PC-9 (cell line): ENCODE measurements at regions not wholly inside any gene's neighbourhood (a gene's known extent, or its start where the extent isn't known, plus 50 kb on each side); places are given as distances from the start of the nearest gene placed in this dataset.
"Not testable (repeated sequence)": the region's sequence is repeated elsewhere in the genome, so short reads cannot be mapped to it uniquely, and the experiment has no call there.

Source experiments
- EZH2 ChIP-seq: fragments of 200-600 bp; sonication (generic); IDR thresholded peaks from 2 replicates; pipeline ENCODE4 v1.8.0; 2017; ENCODE audit warnings: antibody characterized with exemption, low read depth
- TF ChIP-seq, protein P1 (sequence below): fragments of 200-600 bp; sonication (generic); conservative IDR thresholded peaks from 2 replicates; pipeline ENCODE4 v1.6.1; 2017; ENCODE audit warnings: mixed run types, antibody characterized with exemption, mild to moderate bottlenecking, moderate library complexity

DNA sequence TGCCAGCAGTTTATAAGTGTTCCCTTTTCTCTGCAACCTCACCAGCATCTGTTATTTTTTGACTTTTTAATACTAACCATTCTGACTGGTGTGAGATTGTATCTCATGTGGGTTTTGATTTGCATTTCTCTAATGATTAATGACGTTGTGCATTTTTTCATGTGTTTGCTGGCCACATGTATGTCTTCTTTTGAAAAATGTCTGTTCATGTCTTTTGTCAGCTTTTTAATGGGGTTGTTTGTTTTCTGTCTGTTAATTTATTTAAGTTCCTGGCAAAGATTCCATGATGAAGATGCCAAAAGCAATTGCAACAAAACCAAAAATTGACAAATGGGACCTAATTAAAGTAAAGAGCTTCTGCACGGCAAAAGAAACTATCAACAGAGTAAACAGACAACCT, 137.2 kb upstream of the JCAD start:
- TF ChIP-seq, protein P1, sequence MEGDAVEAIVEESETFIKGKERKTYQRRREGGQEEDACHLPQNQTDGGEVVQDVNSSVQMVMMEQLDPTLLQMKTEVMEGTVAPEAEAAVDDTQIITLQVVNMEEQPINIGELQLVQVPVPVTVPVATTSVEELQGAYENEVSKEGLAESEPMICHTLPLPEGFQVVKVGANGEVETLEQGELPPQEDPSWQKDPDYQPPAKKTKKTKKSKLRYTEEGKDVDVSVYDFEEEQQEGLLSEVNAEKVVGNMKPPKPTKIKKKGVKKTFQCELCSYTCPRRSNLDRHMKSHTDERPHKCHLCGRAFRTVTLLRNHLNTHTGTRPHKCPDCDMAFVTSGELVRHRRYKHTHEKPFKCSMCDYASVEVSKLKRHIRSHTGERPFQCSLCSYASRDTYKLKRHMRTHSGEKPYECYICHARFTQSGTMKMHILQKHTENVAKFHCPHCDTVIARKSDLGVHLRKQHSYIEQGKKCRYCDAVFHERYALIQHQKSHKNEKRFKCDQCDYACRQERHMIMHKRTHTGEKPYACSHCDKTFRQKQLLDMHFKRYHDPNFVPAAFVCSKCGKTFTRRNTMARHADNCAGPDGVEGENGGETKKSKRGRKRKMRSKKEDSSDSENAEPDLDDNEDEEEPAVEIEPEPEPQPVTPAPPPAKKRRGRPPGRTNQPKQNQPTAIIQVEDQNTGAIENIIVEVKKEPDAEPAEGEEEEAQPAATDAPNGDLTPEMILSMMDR: not testable (repeated sequence)
- TF ChIP-seq EZH2: not testable (repeated sequence)
